HepG2 (cell line): ENCODE measurements at regions not wholly inside any gene's neighbourhood (a gene's known extent, or its start where the extent isn't known, plus 50 kb on each side); places are given as distances from the start of the nearest gene placed in this dataset.

Experiments
- ATAC-seq: fragments of 200-7000 bp; cut with Tn5 transposase; 3 replicates; pipeline ENCODE4 v1.9.1; 2020; ENCODE audit warnings: mild to moderate bottlenecking, moderate library complexity
- BruUV-seq: library from RNA; stranded (reverse); fragments of 400-500 nt; replicated peaks from 2 replicates; lab custom pipeline; 2021; lab: Mats Ljungman, UMichigan
- CTCF ChIA-PET: fragments of 300-600 bp; formaldehyde crosslinking; extraction: SDS; loops from one replicate; lab custom pipeline; 2021; ENCODE audit warnings: low total read pairs, inconsistent platforms, low intra/inter-chr PET ratio; lab: Yijun Ruan, JAX
- POLR2A ChIA-PET: fragments of 350-600 bp; sonication (Branson Sonifier 250); formaldehyde crosslinking; loops from one replicate; lab custom pipeline; 2020; ENCODE audit warnings: antibody characterized with exemption, inconsistent platforms; lab: Yijun Ruan, JAX
- DNase-seq: peaks from one replicate; pipeline ENCODE4 v3.0.0-alpha.2; 2015; ENCODE audit warnings: low spot score
- FAIRE-seq: peaks from 3 replicates; lab custom pipeline; 2011; peaks lifted over from hg19 to GRCh38; lab: Jason Lieb, UNC
- H2AFZ ChIP-seq: one replicate; pipeline ENCODE4 v1.6.1; 2011; ENCODE audit warnings: low read length, inconsistent platforms
- H3K27ac ChIP-seq: fragments of 300-600 bp; 3 replicates; pipeline ENCODE4 v1.8.0; 2011; ENCODE audit warnings: mixed run types, mild to moderate bottlenecking, mixed read lengths, low read length, inconsistent platforms; ENCODE audit not compliant: insufficient read depth; ENCODE audit errors: extremely low read length
- H3K27me3 ChIP-seq, 2 experiments: fragments of 200-600 bp in 1 of 2; 2 replicates in 1 of 2; 3 replicates in 1 of 2; pipeline versions ENCODE4 v1.6.0 to v1.8.0; 2011; ENCODE audit warnings: low read length in 2 of 2, mild to moderate bottlenecking in 2 of 2, moderate library complexity in 2 of 2, inconsistent platforms in 1 of 2; ENCODE audit not compliant: insufficient read depth in 2 of 2, control insufficient read depth in 1 of 2
- H3K36me3 ChIP-seq, 2 experiments: fragments of 200-600 bp in 1 of 2; replicated peaks in 1 of 2; 2 replicates in 1 of 2; 3 replicates in 1 of 2; pipeline versions ENCODE4 v1.5.1 to v1.8.0; 2011; ENCODE audit warnings: low read length in 2 of 2, inconsistent platforms in 1 of 2; ENCODE audit not compliant: insufficient read depth in 2 of 2, control insufficient read depth in 1 of 2
- H3K4me1 ChIP-seq: 2 replicates; pipeline ENCODE4 v1.5.1; 2012; ENCODE audit warnings: low read length, inconsistent platforms; ENCODE audit not compliant: insufficient read depth
- H3K4me2 ChIP-seq: 2 replicates; pipeline ENCODE4 v1.6.0; 2011; ENCODE audit warnings: low read depth, low read length, inconsistent platforms
- H3K4me3 ChIP-seq, 3 experiments: fragments of 200-600 bp in 1 of 3; sonication (generic), shearing (Covaris generic) in 1 of 3; replicated peaks in 1 of 3; 2 replicates each; pipeline ENCODE4 v1.5.1; 2011 to 2016; ENCODE audit warnings: low read length in 3 of 3, inconsistent platforms in 2 of 3, low read depth in 2 of 3, mild to moderate bottlenecking in 2 of 3, control low read depth in 1 of 3, mixed read lengths in 1 of 3; ENCODE audit not compliant: insufficient read depth in 1 of 3
- H3K79me2 ChIP-seq: one replicate; pipeline ENCODE4 v1.6.1; 2011; ENCODE audit warnings: low read length, inconsistent platforms; ENCODE audit not compliant: insufficient read depth
- H3K9ac ChIP-seq: 2 replicates; pipeline ENCODE4 v1.6.0; 2011; ENCODE audit warnings: mild to moderate bottlenecking, low read depth, low read length, inconsistent platforms; ENCODE audit not compliant: insufficient read depth
- H3K9me3 ChIP-seq: 2 replicates; pipeline ENCODE4 v1.5.1; 2012; ENCODE audit warnings: mild to moderate bottlenecking, low read length
- H4K20me1 ChIP-seq: 2 replicates; pipeline ENCODE4 v1.6.0; 2011; ENCODE audit warnings: inconsistent platforms, mild to moderate bottlenecking, low read length, moderate library complexity; ENCODE audit not compliant: insufficient read depth
- DMTF1 ChIP-seq: sonication (generic); formaldehyde crosslinking; IDR thresholded peaks from 2 replicates; pipeline ENCODE4 v1.4.0; 2020; ENCODE audit warnings: mild to moderate bottlenecking, missing genetic modification reagents
- MBD4 ChIP-seq: IDR thresholded peaks from 2 replicates; pipeline ENCODE4 v1.6.1; 2012; ENCODE audit warnings: low read length, inconsistent platforms, borderline replicate concordance
- PLRG1 ChIP-seq: fragments of 450-650 bp; conservative IDR thresholded peaks from 2 replicates; pipeline ENCODE4 v1.6.1; 2016
- PTBP1 ChIP-seq: fragments of 200-400 bp; formaldehyde crosslinking; IDR thresholded peaks from 2 replicates; pipeline ENCODE4 v1.6.1; 2018; ENCODE audit warnings: low read length, low read depth; ENCODE audit not compliant: poor library complexity, severe bottlenecking
- RFX3 ChIP-seq: IDR thresholded peaks from 2 replicates; pipeline ENCODE4 v1.6.1; 2016; ENCODE audit warnings: missing biosample characterization, missing genetic modification reagents
- TRIM24 ChIP-seq: sonication (generic); formaldehyde crosslinking; IDR thresholded peaks from 2 replicates; pipeline ENCODE4 v1.8.0; 2022; ENCODE audit warnings: mild to moderate bottlenecking, missing genetic modification reagents
- ZBTB8A ChIP-seq: sonication (generic); formaldehyde crosslinking; IDR thresholded peaks from 2 replicates; pipeline ENCODE4 v1.4.0; 2020; ENCODE audit warnings: mild to moderate bottlenecking, low read depth, missing genetic modification reagents, borderline replicate concordance
- ZNF280D ChIP-seq: sonication (generic); formaldehyde crosslinking; IDR thresholded peaks from 2 replicates; pipeline ENCODE4 v1.5.1; 2020; ENCODE audit warnings: mild to moderate bottlenecking, missing genetic modification reagents
- ZNF841 ChIP-seq: sonication (generic); formaldehyde crosslinking; IDR thresholded peaks from 2 replicates; pipeline ENCODE4 v1.8.1; 2023; ENCODE audit warnings: missing genetic modification reagents, borderline replicate concordance
- WGBS: methylation state at CpG from one replicate; pipeline ENCODE4 v1.1.6; 2017; ENCODE audit warnings: low lambda C conversion rate; 5-methylcytosine and 5-hydroxymethylcytosine counted together
- in situ Hi-C: cut with HindIII; loops from 2 replicates; pipeline ENCODE4 v1.10.0; 2017; ENCODE audit warnings: low pct_unique_long_range_greater_than_20kb; ENCODE audit not compliant: extremely low pct_ligation_motif_present
- intact Hi-C: fragments of 100-400 bp; cut with micrococcal nuclease; formaldehyde crosslinking; loops from one replicate; pipeline ENCODE4 v1.10.0; 2022; ENCODE audit not compliant: unreplicated experiment

GRCh38 chr4:162841753-162842152, 324.9 kb downstream of the NAF1 start (continued):
- TF ChIP-seq ZBTB8A (no peak), ZNF280D (no peak), MBD4 (no peak)

- H3K9me3 ChIP-seq, result no peaks in the 10 kb centered on the region
- no peak overlapping the region for H3K4me3 ChIP-seq
- CTCF ChIA-PET, result no interaction called here
- no peaks in the 10 kb centered on the region for H3K36me3 ChIP-seq
- BruUV-seq, result no TSS peak
- no peak overlapping the region for H3K27ac ChIP-seq
- 22% methylated on average over 4 of the region's 4 CpGs for WGBS
- H2AFZ ChIP-seq, result no peak overlapping the region
- intact Hi-C loops, result loop anchor here (5.0 kb wide), 1 partner anchor 273 kb away; no protein-coding TSS in a partner anchor
- no peaks in the 10 kb centered on the region for H3K4me1 ChIP-seq
- FAIRE-seq (no peak), DNase-seq (peak; percentile 3), ATAC-seq (peak; percentile 76)
- no peaks in the 10 kb centered on the region for H3K27me3 ChIP-seq
- H3K9ac ChIP-seq, result no peak overlapping the region
- in situ Hi-C loops, result no loop called here
- no peak overlapping the region for H3K4me2 ChIP-seq
- no peaks in the 10 kb centered on the region for H4K20me1 ChIP-seq
- no peaks in the 10 kb centered on the region for H3K79me2 ChIP-seq
- TF ChIP-seq ZNF841, result no peak
- TF ChIP-seq PTBP1, result no peak
- no peak for TF ChIP-seq PLRG1
- TF ChIP-seq TRIM24 (CRISPR knock-in tag), result no peak
- no peak for TF ChIP-seq RFX3 (CRISPR knock-in tag)
- TF ChIP-seq DMTF1, result no peak
- POLR2A ChIA-PET, result no interaction called here
Observed at GRCh38 chr4:162839814-162840213, 326.9 kb downstream of the NAF1 start.
